ENCODE measurements at regions not wholly inside any gene's neighbourhood (a gene's known extent, or its start where the extent isn't known, plus 50 kb on each side); places are given as distances from the start of the nearest gene placed in this dataset.

DNA sequence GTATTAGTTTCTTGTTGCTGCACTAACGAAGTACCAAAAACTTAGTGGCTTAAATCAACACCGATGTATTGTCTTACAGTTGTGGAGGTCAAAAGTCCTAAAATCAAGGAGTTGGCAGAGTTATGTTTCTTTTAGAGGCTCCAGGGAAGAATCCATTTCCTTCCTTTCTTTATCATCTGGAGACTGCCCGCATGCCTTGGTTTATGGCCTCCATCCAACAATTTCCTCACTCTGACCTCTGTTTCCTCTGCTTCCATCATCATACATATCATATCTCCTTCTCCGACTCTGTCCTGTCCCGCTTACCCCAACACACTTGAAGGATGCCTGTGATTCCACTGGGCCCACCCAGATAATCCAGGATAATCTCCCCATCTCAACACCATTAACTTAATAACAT is 627.8 kb downstream of the KCNJ2 start:
- H3K4me3 ChIP-seq: no peak overlapping the region
- TF ChIP-seq, protein P1, sequence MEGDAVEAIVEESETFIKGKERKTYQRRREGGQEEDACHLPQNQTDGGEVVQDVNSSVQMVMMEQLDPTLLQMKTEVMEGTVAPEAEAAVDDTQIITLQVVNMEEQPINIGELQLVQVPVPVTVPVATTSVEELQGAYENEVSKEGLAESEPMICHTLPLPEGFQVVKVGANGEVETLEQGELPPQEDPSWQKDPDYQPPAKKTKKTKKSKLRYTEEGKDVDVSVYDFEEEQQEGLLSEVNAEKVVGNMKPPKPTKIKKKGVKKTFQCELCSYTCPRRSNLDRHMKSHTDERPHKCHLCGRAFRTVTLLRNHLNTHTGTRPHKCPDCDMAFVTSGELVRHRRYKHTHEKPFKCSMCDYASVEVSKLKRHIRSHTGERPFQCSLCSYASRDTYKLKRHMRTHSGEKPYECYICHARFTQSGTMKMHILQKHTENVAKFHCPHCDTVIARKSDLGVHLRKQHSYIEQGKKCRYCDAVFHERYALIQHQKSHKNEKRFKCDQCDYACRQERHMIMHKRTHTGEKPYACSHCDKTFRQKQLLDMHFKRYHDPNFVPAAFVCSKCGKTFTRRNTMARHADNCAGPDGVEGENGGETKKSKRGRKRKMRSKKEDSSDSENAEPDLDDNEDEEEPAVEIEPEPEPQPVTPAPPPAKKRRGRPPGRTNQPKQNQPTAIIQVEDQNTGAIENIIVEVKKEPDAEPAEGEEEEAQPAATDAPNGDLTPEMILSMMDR (IDR thresholded peaks at IDR 0.05): no peak
- 46 to 58% methylated on average over 5 of the region's 5 CpGs for WGBS, 2 donors
- H3K9me3 ChIP-seq: peaks cover 0 to 9% (median 0%) of the 10 kb centered on the region in 11 donors
- no peak overlapping the region for H3K27ac ChIP-seq
- no peaks in the 10 kb centered on the region for H3K4me1 ChIP-seq
- H3K36me3 ChIP-seq: no peaks in the 10 kb centered on the region
- no peaks in the 10 kb centered on the region for H3K27me3 ChIP-seq
- intact Hi-C loops (cut with DNase I): no loop called here
- DNase-seq (no peak), ATAC-seq (no peak)

DNA sequence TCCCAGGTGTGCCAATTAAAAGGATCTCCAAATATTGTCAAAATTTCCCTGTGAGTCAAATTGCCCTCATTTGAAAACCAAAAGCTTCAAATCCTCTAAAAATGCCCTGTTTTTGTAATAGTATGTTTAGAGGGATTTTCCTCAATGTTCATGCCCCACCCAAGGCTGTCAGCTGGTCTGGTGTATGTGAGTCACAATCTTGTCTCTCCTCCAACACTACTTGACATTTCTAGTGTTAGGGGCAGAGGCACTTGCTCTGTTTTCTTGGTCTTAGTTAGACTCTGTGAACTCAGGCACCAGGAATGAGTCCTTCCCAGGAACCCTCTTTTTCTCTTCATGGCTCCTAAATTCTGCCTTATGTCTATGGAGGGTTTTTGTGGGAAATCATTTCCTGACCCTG is 634.8 kb downstream of the KCNJ2 start:
- intact Hi-C loops (cut with DNase I): no loop called here
- TF ChIP-seq, protein P1 (IDR thresholded peaks at IDR 0.05): no peak
- Histone ChIP-seq H3K4me3 (no peak overlapping the region), H3K9me3 (peaks cover 0 to 10% (median 0%) of the 10 kb centered on the region in 11 donors), H3K27ac (no peak overlapping the region), H3K27me3 (no peaks in the 10 kb centered on the region), H3K36me3 (no peaks in the 10 kb centered on the region), H3K4me1 (no peaks in the 10 kb centered on the region)
- peak in 1 of 8 donors; percentile 38 for ATAC-seq
- no peak for DNase-seq

DNA sequence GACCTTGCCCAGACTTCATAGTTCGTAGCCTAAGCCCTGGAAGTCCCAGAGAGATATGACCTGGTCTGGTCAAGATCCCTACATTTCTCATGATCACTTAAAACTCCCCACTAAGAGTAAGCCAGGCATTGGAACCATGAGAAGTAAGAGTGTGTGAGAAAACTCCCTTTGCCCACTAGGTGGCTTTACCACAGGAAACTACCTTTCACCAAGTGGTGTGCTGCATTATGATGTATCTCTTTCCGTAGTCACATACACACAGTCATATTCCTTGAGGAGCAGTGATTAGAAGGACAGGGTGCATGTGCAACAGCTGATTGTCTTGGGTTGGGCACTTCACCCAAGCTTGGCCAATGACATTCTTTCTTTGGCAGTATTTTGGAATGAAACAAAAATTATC is 639.3 kb downstream of the KCNJ2 start:
- peaks cover 0 to 5% (median 0%) of the 10 kb centered on the region in 11 donors for H3K9me3 ChIP-seq
- no peaks in the 10 kb centered on the region for H3K4me1 ChIP-seq
- intact Hi-C loops (cut with DNase I): no loop called here
- H3K27me3 ChIP-seq: peaks cover 0 to 3% (median 0%) of the 10 kb centered on the region in 7 donors
- WGBS, 2 donors: 72 to 85% methylated on average over 2 of the region's 2 CpGs
- no peak overlapping the region for H3K27ac ChIP-seq
- ATAC-seq (no peak), DNase-seq (no peak)
- TF ChIP-seq, protein P1 (IDR thresholded peaks at IDR 0.05): no peak
- no peak overlapping the region for H3K4me3 ChIP-seq
- no peaks in the 10 kb centered on the region for H3K36me3 ChIP-seq

DNA sequence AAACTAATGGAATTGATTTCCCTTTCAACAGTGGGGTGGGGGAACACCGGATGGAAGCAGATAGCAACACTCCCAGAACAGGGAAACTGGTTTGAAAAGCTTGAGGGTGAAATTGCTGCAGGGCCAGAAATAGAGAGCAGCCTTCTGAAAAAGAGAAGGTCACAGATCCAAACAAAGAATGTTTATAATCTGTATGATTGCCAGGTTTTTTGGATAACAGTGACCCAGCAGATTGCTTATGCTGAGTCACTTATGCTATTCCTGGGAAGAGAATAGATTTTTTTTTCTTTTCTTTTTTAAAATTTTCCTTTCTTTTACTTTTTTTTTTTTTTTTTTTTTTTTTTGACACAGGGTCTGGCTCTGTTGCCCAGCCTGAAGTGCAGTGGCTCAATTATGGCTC is 641.3 kb downstream of the KCNJ2 start:
- intact Hi-C loops (cut with DNase I): no loop called here
- ATAC-seq (no peak), DNase-seq (no peak)
- H3K4me1 ChIP-seq: no peaks in the 10 kb centered on the region
- no peaks in the 10 kb centered on the region for H3K36me3 ChIP-seq
- H3K9me3 ChIP-seq: no peaks in the 10 kb centered on the region
- H3K4me3 ChIP-seq: no peak overlapping the region
- TF ChIP-seq, protein P1 (IDR thresholded peaks at IDR 0.05): no peak
- H3K27me3 ChIP-seq: peaks cover 0 to 7% (median 0%) of the 10 kb centered on the region in 7 donors
- WGBS, 2 donors: 20 to 25% methylated on average over 1 of the region's 1 CpG
- H3K27ac ChIP-seq: no peak overlapping the region
